ENCODE measurements at regions not wholly inside any gene's neighbourhood (a gene's known extent, or its start where the extent isn't known, plus 50 kb on each side); places are given as distances from the start of the nearest gene placed in this dataset.

- Histone ChIP-seq H3K4me3 (ENCODE audit: insufficient read depth, low read depth, low read length) (no peak overlapping the region), H3K36me3 (replicated peaks; ENCODE audit: control insufficient read depth, insufficient read depth, low read length) (no peaks in the 10 kb centered on the region), H3K27me3 (ENCODE audit: control insufficient read depth, insufficient read depth, low read length) (no peaks in the 10 kb centered on the region)
- no peak for DNase-seq
These were observed 76.6 kb downstream of the EDN1 start for GRCh38 chr6:12366731-12367130.

- H3K4me3 ChIP-seq (ENCODE audit: insufficient read depth, low read depth, low read length), result no peak overlapping the region
- H3K36me3 ChIP-seq (replicated peaks; ENCODE audit: control insufficient read depth, insufficient read depth, low read length), result no peaks in the 10 kb centered on the region
- no peak for DNase-seq
- H3K27me3 ChIP-seq (ENCODE audit: control insufficient read depth, insufficient read depth, low read length), result no peaks in the 10 kb centered on the region
These were observed 77.3 kb downstream of the EDN1 start for GRCh38 chr6:12367412-12367811.

- no peak for DNase-seq
- Histone ChIP-seq H3K27me3 (ENCODE audit: control insufficient read depth, insufficient read depth, low read length) (no peaks in the 10 kb centered on the region), H3K4me3 (ENCODE audit: insufficient read depth, low read depth, low read length) (no peak overlapping the region), H3K36me3 (replicated peaks; ENCODE audit: control insufficient read depth, insufficient read depth, low read length) (no peaks in the 10 kb centered on the region)
These were observed 79.2 kb downstream of the EDN1 start for GRCh38 chr6:12369355-12369754.

- Histone ChIP-seq H3K4me3 (ENCODE audit: insufficient read depth, low read depth, low read length) (no peak overlapping the region), H3K36me3 (replicated peaks; ENCODE audit: control insufficient read depth, insufficient read depth, low read length) (no peaks in the 10 kb centered on the region), H3K27me3 (ENCODE audit: control insufficient read depth, insufficient read depth, low read length) (no peaks in the 10 kb centered on the region)
- DNase-seq, result no peak
These were observed 79.7 kb downstream of the EDN1 start for GRCh38 chr6:12369781-12370262.

GRCh38 chr6:12371151-12371550 is 81.0 kb downstream of the EDN1 start:
- H3K36me3 ChIP-seq (replicated peaks; ENCODE audit: control insufficient read depth, insufficient read depth, low read length), result no peaks in the 10 kb centered on the region
- H3K4me3 ChIP-seq (ENCODE audit: insufficient read depth, low read depth, low read length), result no peak overlapping the region
- H3K27me3 ChIP-seq (ENCODE audit: control insufficient read depth, insufficient read depth, low read length), result no peaks in the 10 kb centered on the region; the same call in 1 of the 2 replicates
- no peak for DNase-seq

GRCh38 chr6:12371641-12372146 is 81.5 kb downstream of the EDN1 start:
- no peaks in the 10 kb centered on the region for H3K36me3 ChIP-seq (replicated peaks; ENCODE audit: control insufficient read depth, insufficient read depth, low read length)
- DNase-seq, result no peak
- no peaks in the 10 kb centered on the region; the same call in 1 of the 2 replicates for H3K27me3 ChIP-seq (ENCODE audit: control insufficient read depth, insufficient read depth, low read length)
- no peak overlapping the region for H3K4me3 ChIP-seq (ENCODE audit: insufficient read depth, low read depth, low read length)

- Histone ChIP-seq H3K4me3 (ENCODE audit: insufficient read depth, low read depth, low read length) (no peak overlapping the region), H3K27me3 (ENCODE audit: control insufficient read depth, insufficient read depth, low read length) (no peaks in the 10 kb centered on the region; the same call in 1 of the 2 replicates), H3K36me3 (replicated peaks; ENCODE audit: control insufficient read depth, insufficient read depth, low read length) (no peaks in the 10 kb centered on the region)
- DNase-seq, result no peak
These were observed 89.0 kb downstream of the EDN1 start for GRCh38 chr6:12379181-12379580.

GRCh38 chr6:12381587-12381986 is 91.4 kb downstream of the EDN1 start:
- Histone ChIP-seq H3K36me3 (replicated peaks; ENCODE audit: control insufficient read depth, insufficient read depth, low read length) (no peaks in the 10 kb centered on the region), H3K27me3 (ENCODE audit: control insufficient read depth, insufficient read depth, low read length) (no peaks in the 10 kb centered on the region), H3K4me3 (ENCODE audit: insufficient read depth, low read depth, low read length) (no peak overlapping the region)
- DNase-seq, result no peak

- no peak overlapping the region for H3K4me3 ChIP-seq (ENCODE audit: insufficient read depth, low read depth, low read length)
- DNase-seq, result no peak
- H3K36me3 ChIP-seq (replicated peaks; ENCODE audit: control insufficient read depth, insufficient read depth, low read length), result no peaks in the 10 kb centered on the region
- H3K27me3 ChIP-seq (ENCODE audit: control insufficient read depth, insufficient read depth, low read length), result no peaks in the 10 kb centered on the region
These were observed 93.3 kb downstream of the EDN1 start for GRCh38 chr6:12383448-12383847.

GRCh38 chr6:12384357-12384912 is 94.3 kb downstream of the EDN1 start:
- Histone ChIP-seq H3K27me3 (ENCODE audit: control insufficient read depth, insufficient read depth, low read length) (no peaks in the 10 kb centered on the region), H3K36me3 (replicated peaks; ENCODE audit: control insufficient read depth, insufficient read depth, low read length) (no peaks in the 10 kb centered on the region), H3K4me3 (ENCODE audit: insufficient read depth, low read depth, low read length) (no peak overlapping the region)
- DNase-seq, result no peak

- no peak for DNase-seq
- Histone ChIP-seq H3K4me3 (ENCODE audit: insufficient read depth, low read depth, low read length) (no peak overlapping the region), H3K36me3 (replicated peaks; ENCODE audit: control insufficient read depth, insufficient read depth, low read length) (no peaks in the 10 kb centered on the region), H3K27me3 (ENCODE audit: control insufficient read depth, insufficient read depth, low read length) (no peaks in the 10 kb centered on the region)
These were observed 95.2 kb downstream of the EDN1 start for GRCh38 chr6:12385316-12385715.

- Histone ChIP-seq H3K4me3 (ENCODE audit: insufficient read depth, low read depth, low read length) (no peak overlapping the region), H3K36me3 (replicated peaks; ENCODE audit: control insufficient read depth, insufficient read depth, low read length) (no peaks in the 10 kb centered on the region), H3K27me3 (ENCODE audit: control insufficient read depth, insufficient read depth, low read length) (no peaks in the 10 kb centered on the region)
- no peak for DNase-seq
These were observed 96.7 kb downstream of the EDN1 start for GRCh38 chr6:12386816-12387215.

- Histone ChIP-seq H3K36me3 (replicated peaks; ENCODE audit: control insufficient read depth, insufficient read depth, low read length) (no peaks in the 10 kb centered on the region), H3K27me3 (ENCODE audit: control insufficient read depth, insufficient read depth, low read length) (no peaks in the 10 kb centered on the region), H3K4me3 (ENCODE audit: insufficient read depth, low read depth, low read length) (no peak overlapping the region)
- DNase-seq, result no peak
These were observed 101.3 kb downstream of the EDN1 start for GRCh38 chr6:12391472-12391871.

- H3K4me3 ChIP-seq (ENCODE audit: insufficient read depth, low read depth, low read length), result no peak overlapping the region
- DNase-seq, result no peak
- no peaks in the 10 kb centered on the region for H3K27me3 ChIP-seq (ENCODE audit: control insufficient read depth, insufficient read depth, low read length)
- no peaks in the 10 kb centered on the region for H3K36me3 ChIP-seq (replicated peaks; ENCODE audit: control insufficient read depth, insufficient read depth, low read length)
These were observed 102.3 kb downstream of the EDN1 start for GRCh38 chr6:12392490-12392889.

- no peak for DNase-seq
- Histone ChIP-seq H3K36me3 (replicated peaks; ENCODE audit: control insufficient read depth, insufficient read depth, low read length) (no peaks in the 10 kb centered on the region), H3K4me3 (ENCODE audit: insufficient read depth, low read depth, low read length) (no peak overlapping the region), H3K27me3 (ENCODE audit: control insufficient read depth, insufficient read depth, low read length) (no peaks in the 10 kb centered on the region)
These were observed 102.9 kb downstream of the EDN1 start for GRCh38 chr6:12393100-12393499.

- Histone ChIP-seq H3K4me3 (ENCODE audit: insufficient read depth, low read depth, low read length) (no peak overlapping the region), H3K27me3 (ENCODE audit: control insufficient read depth, insufficient read depth, low read length) (no peaks in the 10 kb centered on the region), H3K36me3 (replicated peaks; ENCODE audit: control insufficient read depth, insufficient read depth, low read length) (no peaks in the 10 kb centered on the region)
- DNase-seq, result no peak
These were observed 104.0 kb downstream of the EDN1 start for GRCh38 chr6:12394170-12394569.

Measured in H7 (cell line).